Spleen (tissue), 7 donors: ENCODE measurements at regions not wholly inside any gene's neighbourhood (a gene's known extent, or its start where the extent isn't known, plus 50 kb on each side); places are given as distances from the start of the nearest gene placed in this dataset.

Experiments
- POLR2A ChIP-seq, 3 donors: fragments of 450-650 bp; IDR thresholded peaks; one replicate each; pipeline ENCODE4 v1.5.1; 2017; ENCODE audit warnings: antibody characterized with exemption in 3 of 3, mild to moderate bottlenecking in 1 of 3
- POLR2AphosphoS5 ChIP-seq, 3 donors: sonication (generic); formaldehyde crosslinking; IDR thresholded peaks; one replicate each; pipeline ENCODE4 v1.5.1; 2017; ENCODE audit warnings: antibody characterized with exemption in 3 of 3
- TF ChIP-seq, protein P1 (sequence below), 11 experiments: fragments of 200-600 bp in 7 of 11; fragments of 450-650 bp in 4 of 11; sonication (generic) in 4 of 11; IDR thresholded peaks in 8 of 11; conservative IDR thresholded peaks in 3 of 11; 1 replicate in 7 of 11; 2 replicates in 4 of 11; pipeline versions ENCODE4 v1.4.0 to v1.8.0; 2016 to 2021; ENCODE audit warnings: antibody characterized with exemption in 11 of 11, inconsistent platforms in 4 of 11, mild to moderate bottlenecking in 1 of 11
- donor health status: DM: no; HTN: no; CAD: no; lungs with moderate emphysema.
- donor health status: DM: no; HTN: no; CAD: no.
- donor health status: DM: no; HTN: no; CAD: no.

DNA sequence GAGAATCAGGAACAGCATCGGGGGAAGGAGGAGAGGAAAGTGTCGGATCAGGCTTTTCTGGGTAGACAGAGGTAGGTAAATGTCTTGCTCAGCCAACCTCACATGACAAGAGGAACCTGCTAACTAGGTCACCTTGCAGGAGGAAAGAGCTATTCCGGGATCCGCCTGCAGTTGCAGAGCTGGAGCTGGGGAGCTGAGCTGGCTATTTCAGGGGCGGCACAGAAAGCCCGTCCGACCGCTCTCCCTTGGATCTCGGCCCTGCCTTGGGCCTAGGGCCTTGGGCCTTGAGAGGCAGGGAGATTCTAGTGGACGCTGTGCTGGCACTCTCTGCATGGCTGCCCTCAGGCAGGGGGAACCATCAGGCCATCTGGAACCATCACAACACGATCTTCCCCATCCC, 56.5 kb upstream of the CTPS1 start:
- TF ChIP-seq, protein P1, sequence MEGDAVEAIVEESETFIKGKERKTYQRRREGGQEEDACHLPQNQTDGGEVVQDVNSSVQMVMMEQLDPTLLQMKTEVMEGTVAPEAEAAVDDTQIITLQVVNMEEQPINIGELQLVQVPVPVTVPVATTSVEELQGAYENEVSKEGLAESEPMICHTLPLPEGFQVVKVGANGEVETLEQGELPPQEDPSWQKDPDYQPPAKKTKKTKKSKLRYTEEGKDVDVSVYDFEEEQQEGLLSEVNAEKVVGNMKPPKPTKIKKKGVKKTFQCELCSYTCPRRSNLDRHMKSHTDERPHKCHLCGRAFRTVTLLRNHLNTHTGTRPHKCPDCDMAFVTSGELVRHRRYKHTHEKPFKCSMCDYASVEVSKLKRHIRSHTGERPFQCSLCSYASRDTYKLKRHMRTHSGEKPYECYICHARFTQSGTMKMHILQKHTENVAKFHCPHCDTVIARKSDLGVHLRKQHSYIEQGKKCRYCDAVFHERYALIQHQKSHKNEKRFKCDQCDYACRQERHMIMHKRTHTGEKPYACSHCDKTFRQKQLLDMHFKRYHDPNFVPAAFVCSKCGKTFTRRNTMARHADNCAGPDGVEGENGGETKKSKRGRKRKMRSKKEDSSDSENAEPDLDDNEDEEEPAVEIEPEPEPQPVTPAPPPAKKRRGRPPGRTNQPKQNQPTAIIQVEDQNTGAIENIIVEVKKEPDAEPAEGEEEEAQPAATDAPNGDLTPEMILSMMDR (IDR thresholded peaks at IDR 0.05 in 8 of 11, conservative IDR thresholded peaks at IDR 0.05 in 3 of 11), result no peak
- TF ChIP-seq POLR2A (IDR thresholded peaks at IDR 0.05) (no peak), POLR2AphosphoS5 (IDR thresholded peaks at IDR 0.05) (no peak)
